OCI-M1 (cell line): ENCODE measurements at regions not wholly inside any gene's neighbourhood (a gene's known extent, or its start where the extent isn't known, plus 50 kb on each side); places are given as distances from the start of the nearest gene placed in this dataset.

Experiments
- DNase-seq: peaks from one replicate; lab custom pipeline; 2025; lab: John Stamatoyannopoulos, UW

- DNase-seq = no peak
Observed at GRCh38 chr15:37789397-37789786, 145.0 kb upstream of the TMCO5A start.

GRCh38 chr15:37789881-37790280 is 144.6 kb upstream of the TMCO5A start:
- DNase-seq = no peak

DNA sequence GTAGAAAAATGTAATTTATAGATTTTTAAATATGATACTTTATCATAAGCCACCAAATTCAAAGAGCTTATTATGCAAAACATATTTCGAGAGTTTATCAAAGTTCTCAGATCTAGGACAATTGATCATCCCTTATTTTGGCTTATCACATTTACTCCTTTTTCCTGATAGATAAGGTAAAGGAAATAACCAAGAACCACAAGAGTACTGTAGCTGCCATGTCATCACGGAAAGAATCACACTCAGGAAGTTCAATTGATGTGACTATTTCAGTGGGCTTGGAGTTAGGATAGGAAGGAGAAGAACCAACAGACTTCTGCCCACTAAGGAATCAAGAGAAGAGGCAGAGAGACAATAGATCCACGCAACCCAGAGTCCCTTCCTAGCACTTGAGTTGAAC is 142.7 kb upstream of the TMCO5A start:
- DNase-seq = no peak

GRCh38 chr15:37792351-37792750 is 142.1 kb upstream of the TMCO5A start:
- no peak for DNase-seq

DNA sequence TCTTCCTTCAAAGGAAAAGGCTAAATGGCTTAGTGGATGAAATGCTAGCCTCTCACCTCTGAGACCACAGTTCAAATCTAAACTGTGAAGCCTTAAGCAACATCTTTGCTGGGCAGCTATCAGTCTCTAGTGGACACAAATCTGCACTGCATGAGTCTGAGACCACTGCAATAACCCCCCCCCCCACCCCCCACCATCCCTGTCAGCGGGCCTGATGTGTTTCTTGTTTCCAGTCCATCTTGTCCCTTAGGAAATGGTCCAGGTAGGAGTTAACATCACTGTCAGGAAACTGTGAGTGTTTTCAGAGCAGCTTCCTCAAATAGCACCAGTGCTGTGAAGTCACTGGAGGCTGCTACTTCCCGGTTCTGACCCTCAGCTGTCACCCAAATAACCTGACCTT is 140.6 kb upstream of the TMCO5A start:
- no peak for DNase-seq

GRCh38 chr15:37794947-37795346 is 139.5 kb upstream of the TMCO5A start:
- no peak for DNase-seq

DNA sequence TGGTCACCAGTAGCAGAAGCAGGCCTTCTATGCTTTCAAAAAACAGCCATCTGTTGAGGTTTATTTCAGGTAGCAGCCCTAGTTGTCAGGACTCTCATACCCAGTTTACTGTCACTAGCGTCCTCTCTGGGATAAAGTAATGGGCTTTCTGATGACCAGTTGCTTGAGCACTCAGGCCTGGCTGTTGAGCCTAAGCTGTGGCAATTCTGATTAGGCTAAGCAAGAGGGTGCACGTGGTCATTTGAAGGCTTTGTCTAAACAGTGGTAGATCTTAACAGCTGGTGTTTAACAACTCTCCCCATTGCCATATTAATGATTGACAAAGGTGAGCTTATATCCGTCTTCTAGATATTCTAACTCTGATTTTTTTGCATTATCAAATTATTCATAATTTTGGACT is 132.9 kb upstream of the TMCO5A start:
- DNase-seq = no peak

- no peak for DNase-seq
Observed at GRCh38 chr15:37806808-37807207, 127.6 kb upstream of the TMCO5A start.

- no peak for DNase-seq
Observed at GRCh38 chr15:37810381-37810780, 124.1 kb upstream of the TMCO5A start.

GRCh38 chr15:37813306-37813705 is 121.1 kb upstream of the TMCO5A start:
- DNase-seq = no peak

- no peak for DNase-seq
Observed at GRCh38 chr15:37814847-37815515, 119.5 kb upstream of the TMCO5A start.

GRCh38 chr15:37818152-37818677 is 116.2 kb upstream of the TMCO5A start:
- no peak for DNase-seq

DNA sequence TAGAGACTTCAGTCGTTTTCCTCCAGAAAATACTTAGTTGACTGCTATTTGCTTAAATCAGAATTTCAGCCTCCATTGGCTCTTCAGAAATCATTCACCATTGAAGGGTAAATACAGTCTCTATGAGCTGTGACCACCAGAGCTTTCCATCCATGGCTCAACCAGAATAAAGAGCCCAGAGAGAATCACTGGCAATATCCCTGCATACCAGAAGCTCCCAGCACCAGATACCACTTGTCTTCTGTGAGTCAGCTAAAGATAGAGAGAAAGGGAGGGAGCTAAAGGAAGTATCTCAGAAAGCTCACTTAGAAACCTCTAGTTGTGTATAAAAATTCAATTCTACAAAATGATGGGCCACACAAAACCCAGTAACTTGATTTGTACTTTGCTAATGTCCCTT is 115.2 kb upstream of the TMCO5A start:
- DNase-seq = no peak

DNA sequence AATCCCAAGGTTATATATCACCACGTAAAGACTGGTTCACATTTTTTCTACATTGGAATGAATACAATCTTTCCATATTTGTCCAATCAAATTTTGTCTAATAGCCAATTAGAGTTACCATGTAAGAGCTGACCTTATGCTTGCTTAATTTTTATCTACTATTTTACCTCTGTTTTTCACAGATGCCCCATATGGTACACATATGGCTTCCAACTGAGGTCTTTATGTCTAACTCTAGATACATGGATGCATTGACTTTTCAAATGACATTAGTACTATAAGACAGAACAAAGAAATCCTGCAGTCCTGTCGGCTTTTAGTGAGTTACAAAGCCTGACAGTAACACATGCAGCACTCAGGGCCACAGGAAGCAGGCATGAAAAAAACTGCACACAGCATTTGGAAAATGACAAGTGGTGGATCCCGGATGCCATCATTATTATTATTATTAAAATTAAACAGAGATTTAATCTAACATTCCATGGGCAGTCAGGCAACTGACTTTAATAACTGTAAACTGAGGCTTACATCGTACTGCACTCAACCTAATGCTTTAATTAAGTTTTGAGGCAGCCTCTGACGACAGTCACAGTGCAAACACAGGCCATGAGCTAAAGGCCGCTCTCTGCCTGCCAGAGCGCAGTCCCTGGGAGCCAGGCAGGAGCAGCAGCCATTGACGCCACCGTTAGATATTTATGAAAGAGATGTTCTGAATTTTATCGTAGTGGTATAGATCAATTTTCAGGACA is 113.9 kb upstream of the TMCO5A start:
- DNase-seq = no peak

- no peak for DNase-seq
Observed at GRCh38 chr15:37823601-37824275, 110.7 kb upstream of the TMCO5A start.

DNA sequence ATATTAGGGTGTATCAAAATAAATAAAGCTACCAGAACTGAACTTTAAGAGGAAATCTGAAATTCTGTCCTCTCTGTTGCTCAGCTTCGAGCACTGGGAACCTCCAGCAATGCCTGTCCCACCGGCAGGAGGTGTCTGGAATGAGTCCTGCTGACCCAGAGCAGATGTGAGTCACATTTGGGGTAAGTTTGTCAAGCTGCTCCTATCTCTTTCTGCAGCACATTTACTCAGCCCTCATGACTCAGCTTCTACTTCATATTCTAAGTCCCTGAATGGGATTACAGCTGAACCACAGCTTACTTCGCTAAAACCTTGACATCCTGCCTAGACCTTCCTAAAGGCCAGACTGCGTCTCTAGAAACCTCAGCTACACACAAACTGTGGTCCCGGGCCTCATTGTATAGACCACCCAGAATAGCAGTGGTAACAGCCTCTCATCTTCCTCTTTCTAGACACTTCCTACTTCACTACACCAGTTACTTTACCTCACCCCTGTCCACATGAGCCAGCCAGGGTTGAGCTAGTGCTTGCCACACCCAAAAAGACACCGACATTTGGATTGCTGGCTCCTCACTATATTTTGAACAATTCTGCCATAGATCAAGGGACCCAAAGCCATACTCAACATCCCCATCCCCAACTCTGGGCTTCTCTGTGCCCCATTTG is 109.6 kb upstream of the TMCO5A start:
- peak; percentile 77 for DNase-seq

DNA sequence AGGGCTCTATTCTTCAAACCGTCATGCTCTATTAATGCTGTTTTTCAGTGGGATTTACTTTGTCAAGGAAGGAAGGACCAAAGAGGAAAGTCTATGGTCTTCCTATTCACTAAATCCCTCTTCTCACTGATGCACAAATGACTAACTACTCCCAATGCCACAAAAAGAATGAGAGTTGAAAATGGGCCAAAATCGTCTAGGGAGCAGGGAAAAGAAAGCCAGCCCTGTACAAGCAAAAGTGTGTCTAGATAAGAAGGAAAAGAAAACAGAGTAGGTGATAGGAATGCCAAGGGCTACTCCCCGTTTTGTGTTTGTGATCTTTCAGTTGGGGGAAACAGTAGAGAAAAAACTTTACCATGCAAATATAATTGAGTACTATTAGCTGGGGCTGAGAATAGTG is 97.2 kb upstream of the TMCO5A start:
- DNase-seq = no peak

- no peak for DNase-seq
Observed at GRCh38 chr15:37847776-37848175, 86.7 kb upstream of the TMCO5A start.

DNA sequence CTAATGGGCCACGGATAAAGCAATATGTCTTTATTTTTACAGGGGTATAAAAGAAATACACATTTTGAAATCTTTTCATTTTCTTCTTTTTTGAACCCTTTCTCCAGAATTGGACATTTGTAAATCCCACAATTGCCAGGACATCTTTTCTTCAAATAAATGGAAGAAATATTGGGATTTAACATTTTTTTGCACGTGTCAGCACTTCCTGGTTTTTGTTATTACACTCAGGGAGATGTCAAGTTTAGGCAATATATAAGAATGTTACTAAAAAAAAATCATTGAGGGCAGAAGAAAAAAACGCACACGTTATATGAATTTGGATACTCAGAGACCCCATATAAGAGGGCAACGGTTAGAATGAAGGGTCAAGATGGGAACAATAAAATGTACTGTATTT is 78.3 kb upstream of the TMCO5A start:
- DNase-seq = no peak

- DNase-seq = no peak
Observed at GRCh38 chr15:37860896-37861295, 73.5 kb upstream of the TMCO5A start.

- no peak for DNase-seq
Observed at GRCh38 chr15:37865687-37866086, 68.8 kb upstream of the TMCO5A start.

- no peak for DNase-seq
Observed at GRCh38 chr15:37870711-37871110, 63.7 kb upstream of the TMCO5A start.

- no peak for DNase-seq
Observed at GRCh38 chr15:37872661-37873060, 61.8 kb upstream of the TMCO5A start.
